Activated CD8-positive, alpha-beta T cell treated with anti-CD3 and anti-CD28 coated beads, Interleukin-2, amount 10 ng/mL, durations not matched to agents 7 days and 5 days (primary cell): ENCODE measurements at regions not wholly inside any gene's neighbourhood (a gene's known extent, or its start where the extent isn't known, plus 50 kb on each side); places are given as distances from the start of the nearest gene placed in this dataset.
"Not testable (repeated sequence)": the region's sequence is repeated elsewhere in the genome, so short reads cannot be mapped to it uniquely, and the experiment has no call there.

ENCODE experiments used
- ATAC-seq: fragments of 150-1000 bp; cut with Tn5 transposase; one replicate; pipeline ENCODE4 v1.10.0; 2021; ENCODE audit warnings: moderate library complexity
- CTCF ChIA-PET: fragments of 350-600 bp; sonication (Branson Sonifier 250); formaldehyde crosslinking; loops from one replicate; lab custom pipeline; 2021; ENCODE audit warnings: antibody characterized with exemption; lab: Charles Lee
- POLR2A ChIA-PET: fragments of 350-600 bp; sonication (Branson Sonifier 250); formaldehyde crosslinking; loops from one replicate; lab custom pipeline; 2021; ENCODE audit warnings: antibody characterized with exemption; lab: Charles Lee
- DNase-seq: peaks from one replicate; pipeline ENCODE4 v3.0.0-alpha.2; 2020
- H3K27ac Mint-ChIP-seq: one replicate; pipeline ENCODE4 v1.8.0; 2021; ENCODE audit warnings: mild to moderate bottlenecking, mixed read lengths
- H3K27me3 Mint-ChIP-seq: one replicate; pipeline ENCODE4 v1.8.0; 2021; ENCODE audit warnings: low read depth, mixed read lengths
- H3K36me3 Mint-ChIP-seq: one replicate; pipeline ENCODE4 v1.8.0; 2021; ENCODE audit warnings: low read depth, mixed read lengths
- H3K4me1 Mint-ChIP-seq: one replicate; pipeline ENCODE4 v1.8.0; 2021; ENCODE audit warnings: low read depth, mixed read lengths
- H3K4me3 Mint-ChIP-seq: one replicate; pipeline ENCODE4 v1.8.0; 2021; ENCODE audit warnings: mild to moderate bottlenecking, mixed read lengths
- H3K9me3 Mint-ChIP-seq: one replicate; pipeline ENCODE4 v1.8.0; 2022; ENCODE audit warnings: mixed read lengths; ENCODE audit not compliant: insufficient read depth

GRCh38 chr2:31694444-31694843 is 113.7 kb upstream of the SRD5A2 start:
- no peaks in the 10 kb centered on the region for H3K4me1 Mint-ChIP-seq
- CTCF ChIA-PET: no interaction called here
- no peak overlapping the region for H3K4me3 Mint-ChIP-seq
- ATAC-seq: no peak
- peaks cover 50% of the 10 kb centered on the region for H3K9me3 Mint-ChIP-seq
- peaks cover 3% of the 10 kb centered on the region for H3K36me3 Mint-ChIP-seq
- POLR2A ChIA-PET: no interaction called here
- no peak overlapping the region for H3K27ac Mint-ChIP-seq
- no peaks in the 10 kb centered on the region for H3K27me3 Mint-ChIP-seq
- no peak for DNase-seq

DNA sequence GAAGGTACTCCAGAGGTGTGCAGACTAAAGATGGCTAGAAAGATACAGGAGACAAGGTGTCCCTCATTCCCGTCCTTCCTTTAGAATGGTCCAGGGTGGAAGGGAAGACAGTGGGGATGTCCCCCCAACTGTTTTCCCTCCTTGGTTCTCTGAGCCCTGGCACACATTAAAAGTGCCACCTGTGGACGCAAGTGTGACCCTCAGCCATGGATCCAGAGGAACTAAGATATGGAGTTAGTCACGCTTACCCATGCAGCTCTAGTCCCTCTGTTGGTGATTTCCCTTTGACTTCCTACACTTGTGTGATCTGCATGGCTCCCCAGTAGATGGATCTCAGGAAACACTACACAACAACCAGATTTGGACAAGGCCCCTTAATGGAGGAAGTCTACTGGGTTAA is 113.1 kb upstream of the SRD5A2 start:
- ChIA-PET POLR2A (no interaction called here), CTCF (no interaction called here)
- Mint-ChIP-seq H3K36me3 (peaks cover 3% of the 10 kb centered on the region), H3K27me3 (no peaks in the 10 kb centered on the region), H3K9me3 (peaks cover 46% of the 10 kb centered on the region), H3K4me1 (no peaks in the 10 kb centered on the region), H3K27ac (no peak overlapping the region), H3K4me3 (no peak overlapping the region)
- ATAC-seq (no peak), DNase-seq (no peak)

DNA sequence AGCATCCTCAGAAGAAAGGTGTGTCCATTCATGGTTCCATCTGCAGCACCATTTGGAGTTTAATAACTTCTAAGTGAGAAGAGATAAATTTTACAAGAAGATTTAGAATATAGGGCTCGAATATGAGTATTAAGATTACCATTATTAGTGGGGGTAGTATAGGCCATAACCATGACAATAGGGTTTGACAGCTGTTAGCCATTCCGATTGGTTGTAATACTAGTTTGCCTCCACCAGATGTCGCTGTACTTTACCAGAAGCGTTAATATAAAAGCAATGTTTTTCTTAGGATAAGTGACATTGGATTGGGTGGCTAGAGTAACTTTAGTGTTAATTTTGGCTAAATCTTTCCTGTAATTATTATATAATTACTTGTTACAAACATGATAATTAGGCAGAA is 107.5 kb upstream of the SRD5A2 start:
- H3K9me3 Mint-ChIP-seq: peaks cover 20% of the 10 kb centered on the region
- no peak for DNase-seq
- H3K4me1 Mint-ChIP-seq: no peaks in the 10 kb centered on the region
- ATAC-seq: no peak
- H3K27ac Mint-ChIP-seq: no peak overlapping the region
- ChIA-PET POLR2A (no interaction called here), CTCF (interaction anchor here (0.6 to 1.4 kb wide), 3 partner anchors 9 to 30 kb away, joined by 3 read pairs; no protein-coding TSS in a partner anchor)
- no peaks in the 10 kb centered on the region for H3K36me3 Mint-ChIP-seq
- no peak overlapping the region for H3K4me3 Mint-ChIP-seq
- no peaks in the 10 kb centered on the region for H3K27me3 Mint-ChIP-seq

- CTCF ChIA-PET: not testable (repeated sequence)
Measured at GRCh38 chr2:31683506-31683905, 102.8 kb upstream of the SRD5A2 start.

GRCh38 chr2:31675485-31675901 is 94.8 kb upstream of the SRD5A2 start:
- Mint-ChIP-seq H3K9me3 (peaks cover 11% of the 10 kb centered on the region), H3K27me3 (peaks cover 6% of the 10 kb centered on the region), H3K27ac (no peak overlapping the region), H3K4me3 (no peak overlapping the region), H3K4me1 (no peaks in the 10 kb centered on the region), H3K36me3 (no peaks in the 10 kb centered on the region)
- POLR2A ChIA-PET: no interaction called here
- ATAC-seq (no peak), DNase-seq (no peak)
- CTCF ChIA-PET: no interaction called here

More at GRCh38 chr2:31683506-31683905, 102.8 kb upstream of the SRD5A2 start:
- H3K27me3 Mint-ChIP-seq, POLR2A ChIA-PET, H3K4me1 Mint-ChIP-seq, H3K27ac Mint-ChIP-seq, H3K4me3 Mint-ChIP-seq, H3K36me3 Mint-ChIP-seq, DNase-seq, ATAC-seq: not testable (repeated sequence)
- H3K9me3 Mint-ChIP-seq: peaks cover 10% of the 10 kb centered on the region

GRCh38 chr2:31674446-31674845 is 93.7 kb upstream of the SRD5A2 start:
- no peak overlapping the region for H3K4me3 Mint-ChIP-seq
- no peaks in the 10 kb centered on the region for H3K36me3 Mint-ChIP-seq
- POLR2A ChIA-PET: no interaction called here
- no peak for ATAC-seq
- no peak overlapping the region for H3K27ac Mint-ChIP-seq
- CTCF ChIA-PET: interaction anchor here (1.1 kb wide), 1 partner anchor 14 kb away, joined by 3 read pairs; no protein-coding TSS in a partner anchor
- no peaks in the 10 kb centered on the region for H3K4me1 Mint-ChIP-seq
- DNase-seq: no peak
- peaks cover 6% of the 10 kb centered on the region for H3K27me3 Mint-ChIP-seq
- H3K9me3 Mint-ChIP-seq: peaks cover 11% of the 10 kb centered on the region

- Mint-ChIP-seq H3K27me3 (peaks cover 2% of the 10 kb centered on the region), H3K4me1 (no peaks in the 10 kb centered on the region), H3K9me3 (peaks cover under 1% of the 10 kb centered on the region), H3K4me3 (no peak overlapping the region), H3K27ac (no peak overlapping the region), H3K36me3 (no peaks in the 10 kb centered on the region)
- ATAC-seq (no peak), DNase-seq (no peak)
- ChIA-PET POLR2A (no interaction called here), CTCF (no interaction called here)
Measured at GRCh38 chr2:31666878-31667277, 86.1 kb upstream of the SRD5A2 start.

DNA sequence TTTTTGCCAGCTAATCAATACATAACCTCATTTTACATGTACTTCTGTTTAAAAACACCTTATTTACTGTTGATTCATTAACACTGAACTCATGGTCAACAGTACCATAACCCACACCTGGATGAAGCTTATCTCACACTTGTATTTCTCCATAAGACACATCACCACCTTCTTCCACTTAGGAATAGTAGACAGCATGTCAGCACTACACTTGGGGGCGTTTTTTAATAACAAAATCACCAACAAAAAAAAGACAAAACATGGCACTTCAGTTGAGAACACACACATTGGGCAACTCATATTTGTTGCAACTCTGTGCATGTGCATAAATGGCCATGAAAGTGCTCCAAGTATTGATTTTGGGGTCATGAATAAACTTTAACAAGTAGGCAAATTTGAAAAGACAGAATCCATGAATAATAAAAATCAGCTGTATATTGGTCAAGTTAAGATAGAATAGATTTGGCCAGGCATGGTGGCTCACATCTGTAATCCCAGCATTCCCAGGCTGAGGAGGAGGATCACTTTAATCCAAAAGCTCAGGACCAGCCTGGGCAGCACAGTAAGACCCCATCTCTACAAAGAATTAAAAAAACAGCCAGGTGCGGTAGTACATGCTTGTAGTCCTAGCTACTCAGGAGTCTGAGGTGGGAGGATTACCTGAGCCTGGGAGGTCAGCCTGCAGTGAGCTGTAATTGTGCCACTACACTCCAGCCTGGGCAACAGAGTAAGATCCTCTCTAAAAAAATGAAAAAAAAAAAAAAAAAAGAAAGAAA is 84.4 kb upstream of the SRD5A2 start:
- Mint-ChIP-seq H3K27ac (no peak overlapping the region), H3K36me3 (no peaks in the 10 kb centered on the region), H3K27me3 (no peaks in the 10 kb centered on the region), H3K4me1 (no peaks in the 10 kb centered on the region), H3K4me3 (no peak overlapping the region), H3K9me3 (no peaks in the 10 kb centered on the region)
- ChIA-PET POLR2A (no interaction called here), CTCF (no interaction called here)
- ATAC-seq: no peak
- DNase-seq: no peak

DNA sequence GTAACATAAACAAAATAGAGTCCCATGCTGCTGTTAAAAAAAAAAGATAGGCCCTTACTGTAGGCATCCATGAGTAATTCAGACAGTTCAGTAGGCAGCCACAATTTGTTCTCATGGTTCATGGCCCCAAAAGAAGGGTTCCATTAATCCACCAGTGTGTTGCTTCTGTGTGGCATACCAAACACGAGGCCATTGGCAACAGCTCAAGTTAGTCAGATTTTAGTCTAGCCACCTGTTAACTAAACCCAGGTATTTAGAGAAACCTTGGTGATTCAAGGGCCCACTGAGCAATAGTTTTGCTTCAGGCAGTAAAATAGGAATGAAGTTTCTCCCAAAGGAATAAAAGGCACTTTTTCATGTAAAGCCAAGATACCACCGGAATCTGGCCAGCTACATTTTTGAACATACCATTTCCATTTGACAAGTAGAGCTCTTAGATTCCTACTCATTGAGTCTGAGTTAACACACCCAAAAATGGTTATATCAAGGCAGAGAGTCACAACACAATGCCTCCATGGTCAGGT is 80.1 kb upstream of the SRD5A2 start:
- CTCF ChIA-PET: no interaction called here
- no peak overlapping the region for H3K4me3 Mint-ChIP-seq
- H3K4me1 Mint-ChIP-seq: no peaks in the 10 kb centered on the region

DNA sequence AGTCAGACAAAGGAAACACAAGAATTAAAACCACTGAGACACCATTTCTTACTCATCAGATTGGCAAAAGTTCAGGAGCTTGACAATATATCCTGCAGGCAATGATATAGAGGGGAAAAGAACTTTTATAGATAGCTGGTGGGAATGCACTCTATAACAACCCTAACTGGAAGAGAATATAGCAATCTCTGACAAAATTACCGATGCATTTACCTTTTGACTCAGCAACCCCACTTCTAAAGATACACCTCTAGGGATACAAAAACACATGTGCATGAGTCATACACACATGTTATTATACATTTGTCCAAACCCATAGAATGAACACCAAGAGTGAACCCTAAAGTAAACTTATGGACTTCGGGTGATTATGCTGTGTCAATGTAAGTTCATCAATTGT is 79.4 kb upstream of the SRD5A2 start:
- DNase-seq (no peak), ATAC-seq (no peak)
- Mint-ChIP-seq H3K36me3 (no peaks in the 10 kb centered on the region), H3K4me1 (no peaks in the 10 kb centered on the region), H3K27me3 (peaks cover 8% of the 10 kb centered on the region), H3K27ac (no peak overlapping the region), H3K9me3 (no peaks in the 10 kb centered on the region), H3K4me3 (no peak overlapping the region)
- POLR2A ChIA-PET: no interaction called here
- CTCF ChIA-PET: no interaction called here

More for the DNA sequence above, 80.1 kb upstream of the SRD5A2 start:
- Mint-ChIP-seq H3K27ac (no peak overlapping the region), H3K27me3 (peaks cover 8% of the 10 kb centered on the region), H3K9me3 (no peaks in the 10 kb centered on the region), H3K36me3 (no peaks in the 10 kb centered on the region)
- DNase-seq (no peak), ATAC-seq (no peak)
- POLR2A ChIA-PET: no interaction called here

DNA sequence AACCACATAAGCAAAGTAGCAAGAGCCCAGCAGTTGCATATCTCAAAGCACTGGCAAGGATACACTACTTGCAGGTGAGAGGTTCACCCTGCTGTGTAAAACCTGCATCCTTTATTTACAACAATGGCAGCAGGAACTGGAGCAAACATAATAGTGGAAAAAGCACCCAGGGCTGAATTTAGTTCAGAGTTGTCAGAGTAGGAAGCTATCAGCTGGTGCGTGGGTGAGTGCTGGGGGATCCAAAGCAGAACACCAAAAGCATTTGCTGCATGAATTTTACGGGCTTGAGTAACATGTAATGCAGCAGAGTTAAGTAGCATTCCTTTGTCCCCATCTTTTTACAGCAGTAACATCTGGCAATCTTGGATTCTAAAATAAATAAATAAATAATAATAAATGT is 73.5 kb upstream of the SRD5A2 start:
- no peak overlapping the region for H3K27ac Mint-ChIP-seq
- ATAC-seq: no peak
- no peaks in the 10 kb centered on the region for H3K4me1 Mint-ChIP-seq
- peaks cover 5% of the 10 kb centered on the region for H3K27me3 Mint-ChIP-seq
- DNase-seq: no peak
- H3K4me3 Mint-ChIP-seq: no peak overlapping the region
- H3K9me3 Mint-ChIP-seq: no peaks in the 10 kb centered on the region
- no peaks in the 10 kb centered on the region for H3K36me3 Mint-ChIP-seq
- ChIA-PET POLR2A (no interaction called here), CTCF (no interaction called here)

DNA sequence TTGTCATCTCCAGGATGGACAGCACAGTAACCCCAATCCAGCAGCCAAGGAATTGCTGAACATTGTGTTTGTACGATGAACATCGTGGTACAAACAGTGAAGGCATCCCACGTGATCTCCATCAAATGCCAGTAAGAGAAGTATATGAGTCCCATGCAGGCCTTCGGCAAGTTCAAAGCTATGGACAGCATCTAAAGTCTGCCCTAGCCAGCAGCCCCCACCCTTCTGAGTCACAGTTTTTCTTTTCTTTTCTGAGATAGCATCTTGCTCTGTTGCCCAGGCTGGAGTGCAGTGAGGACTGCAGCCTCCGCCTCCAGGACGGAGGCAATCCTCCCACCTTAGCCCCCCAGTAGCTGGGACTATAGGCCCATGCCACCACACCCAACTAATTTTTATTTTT is 71.0 kb upstream of the SRD5A2 start:
- DNase-seq (no peak), ATAC-seq (no peak)
- CTCF ChIA-PET: no interaction called here
- H3K9me3 Mint-ChIP-seq: no peaks in the 10 kb centered on the region
- no peaks in the 10 kb centered on the region for H3K36me3 Mint-ChIP-seq
- no peaks in the 10 kb centered on the region for H3K27me3 Mint-ChIP-seq
- H3K4me3 Mint-ChIP-seq: no peak overlapping the region
- no peaks in the 10 kb centered on the region for H3K4me1 Mint-ChIP-seq
- H3K27ac Mint-ChIP-seq: no peak overlapping the region
- POLR2A ChIA-PET: no interaction called here
